HepG2 (cell line): ENCODE measurements at regions not wholly inside any gene's neighbourhood (a gene's known extent, or its start where the extent isn't known, plus 50 kb on each side); places are given as distances from the start of the nearest gene placed in this dataset.

Experiments
- ARHGAP35 ChIP-seq: sonication (generic); formaldehyde crosslinking; IDR thresholded peaks from 2 replicates; pipeline ENCODE4 v1.9.0; 2022; ENCODE audit warnings: mild to moderate bottlenecking, inconsistent platforms, moderate library complexity, missing genetic modification reagents, borderline replicate concordance
- FOXA3 ChIP-seq: IDR thresholded peaks from 2 replicates; pipeline ENCODE4 v1.6.1; 2016; ENCODE audit warnings: missing genetic modification reagents, missing compliant biosample characterization
- KAT2B ChIP-seq: fragments of 150-350 bp; IDR thresholded peaks from 2 replicates; pipeline ENCODE4 v1.6.1; 2014; ENCODE audit warnings: low read depth, low read length, borderline replicate concordance
- KDM5B ChIP-seq: sonication (generic); formaldehyde crosslinking; IDR thresholded peaks from 2 replicates; pipeline ENCODE4 v1.4.0; 2020; ENCODE audit warnings: missing genetic modification reagents, mild to moderate bottlenecking, borderline replicate concordance
- SIX1 ChIP-seq: sonication (generic); formaldehyde crosslinking; IDR thresholded peaks from 2 replicates; pipeline ENCODE4 v1.4.0; 2020; ENCODE audit warnings: missing genetic modification reagents, borderline replicate concordance
- SKI ChIP-seq: fragments of 450-650 bp; IDR thresholded peaks from one replicate; pipeline ENCODE4 v1.6.1; 2018; ENCODE audit warnings: mild to moderate bottlenecking; ENCODE audit not compliant: partially characterized antibody
- SMC3 ChIP-seq: IDR thresholded peaks from 2 replicates; pipeline ENCODE4 v1.6.1; 2011; ENCODE audit warnings: low read length, improper control_type of control experiment
- SOX6 ChIP-seq, 2 experiments: fragments of 450-650 bp in 1 of 2; sonication (generic) in 1 of 2; formaldehyde crosslinking in 1 of 2; IDR thresholded peaks; 2 replicates each; pipeline versions ENCODE4 v1.4.0 to v1.6.1; 2017 to 2020; ENCODE audit warnings: antibody characterized with exemption in 1 of 2, mild to moderate bottlenecking in 1 of 2, missing genetic modification reagents in 1 of 2
- TOE1 ChIP-seq: sonication (generic); formaldehyde crosslinking; IDR thresholded peaks from 2 replicates; pipeline ENCODE4 v1.4.0; 2020; ENCODE audit warnings: mild to moderate bottlenecking, missing genetic modification reagents
- ZBTB7B ChIP-seq: sonication (generic); formaldehyde crosslinking; IDR thresholded peaks from 2 replicates; pipeline ENCODE4 v1.4.0; 2020; ENCODE audit warnings: missing genetic modification reagents
- ZNF251 ChIP-seq: sonication (generic); formaldehyde crosslinking; IDR thresholded peaks from 2 replicates; pipeline ENCODE4 v1.9.0; 2021; ENCODE audit warnings: mild to moderate bottlenecking, missing genetic modification reagents
- ZNF484 ChIP-seq: sonication (generic); formaldehyde crosslinking; IDR thresholded peaks from 2 replicates; pipeline ENCODE4 v1.5.1; 2020; ENCODE audit warnings: mild to moderate bottlenecking, low read depth, missing genetic modification reagents, borderline replicate concordance
- ZNF577 ChIP-seq: sonication (generic); formaldehyde crosslinking; IDR thresholded peaks from 2 replicates; pipeline ENCODE4 v1.4.0; 2020; ENCODE audit warnings: mild to moderate bottlenecking, low read depth, missing genetic modification reagents, borderline replicate concordance
- ZNF720 ChIP-seq: sonication (generic); formaldehyde crosslinking; IDR thresholded peaks from 2 replicates; pipeline ENCODE4 v1.4.0; 2020; ENCODE audit warnings: missing genetic modification reagents
- ZSCAN12 ChIP-seq: sonication (generic); formaldehyde crosslinking; IDR thresholded peaks from 2 replicates; pipeline ENCODE4 v1.9.0; 2021; ENCODE audit warnings: mild to moderate bottlenecking, missing genetic modification reagents
- ZUFSP ChIP-seq: sonication (generic); formaldehyde crosslinking; IDR thresholded peaks from 2 replicates; pipeline ENCODE4 v1.9.0; 2021; ENCODE audit warnings: missing genetic modification reagents, mild to moderate bottlenecking, borderline replicate concordance
- TF ChIP-seq, protein P1 (sequence below): sonication (generic); formaldehyde crosslinking; IDR thresholded peaks from 2 replicates; pipeline ENCODE4 v1.8.0; 2022; ENCODE audit warnings: low read depth, missing genetic modification reagents
- TF ChIP-seq, protein P2 (sequence below): sonication (generic); formaldehyde crosslinking; IDR thresholded peaks from 2 replicates; pipeline ENCODE4; 2020; ENCODE audit warnings: missing genetic modification reagents, mild to moderate bottlenecking, borderline replicate concordance
- TF ChIP-seq, protein P3 (sequence below): IDR thresholded peaks from 2 replicates; pipeline ENCODE4 v1.6.1; 2016; ENCODE audit warnings: missing compliant biosample characterization, missing genetic modification reagents, borderline replicate concordance
- TF ChIP-seq, protein P4 (sequence below): sonication (generic); formaldehyde crosslinking; conservative IDR thresholded peaks from 2 replicates; pipeline ENCODE4 v1.4.0; 2020; ENCODE audit warnings: mild to moderate bottlenecking, missing genetic modification reagents, moderate library complexity

GRCh38 chr15:88388686-88389085 is 78.5 kb downstream of the MRPL46 start (continued):
- TF ChIP-seq, protein P1, sequence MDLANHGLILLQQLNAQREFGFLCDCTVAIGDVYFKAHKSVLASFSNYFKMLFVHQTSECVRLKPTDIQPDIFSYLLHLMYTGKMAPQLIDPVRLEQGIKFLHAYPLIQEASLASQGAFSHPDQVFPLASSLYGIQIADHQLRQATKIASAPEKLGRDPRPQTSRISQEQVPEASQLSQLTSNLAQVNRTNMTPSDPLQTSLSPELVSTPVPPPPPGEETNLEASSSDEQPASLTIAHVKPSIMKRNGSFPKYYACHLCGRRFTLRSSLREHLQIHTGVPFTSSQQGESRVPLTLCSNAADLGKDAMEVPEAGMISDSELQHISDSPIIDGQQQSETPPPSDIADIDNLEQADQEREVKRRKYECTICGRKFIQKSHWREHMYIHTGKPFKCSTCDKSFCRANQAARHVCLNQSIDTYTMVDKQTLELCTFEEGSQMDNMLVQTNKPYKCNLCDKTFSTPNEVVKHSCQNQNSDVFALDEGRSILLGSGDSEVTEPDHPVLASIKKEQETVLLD (CRISPR knock-in tag) = no peak
- TF ChIP-seq, protein P2, sequence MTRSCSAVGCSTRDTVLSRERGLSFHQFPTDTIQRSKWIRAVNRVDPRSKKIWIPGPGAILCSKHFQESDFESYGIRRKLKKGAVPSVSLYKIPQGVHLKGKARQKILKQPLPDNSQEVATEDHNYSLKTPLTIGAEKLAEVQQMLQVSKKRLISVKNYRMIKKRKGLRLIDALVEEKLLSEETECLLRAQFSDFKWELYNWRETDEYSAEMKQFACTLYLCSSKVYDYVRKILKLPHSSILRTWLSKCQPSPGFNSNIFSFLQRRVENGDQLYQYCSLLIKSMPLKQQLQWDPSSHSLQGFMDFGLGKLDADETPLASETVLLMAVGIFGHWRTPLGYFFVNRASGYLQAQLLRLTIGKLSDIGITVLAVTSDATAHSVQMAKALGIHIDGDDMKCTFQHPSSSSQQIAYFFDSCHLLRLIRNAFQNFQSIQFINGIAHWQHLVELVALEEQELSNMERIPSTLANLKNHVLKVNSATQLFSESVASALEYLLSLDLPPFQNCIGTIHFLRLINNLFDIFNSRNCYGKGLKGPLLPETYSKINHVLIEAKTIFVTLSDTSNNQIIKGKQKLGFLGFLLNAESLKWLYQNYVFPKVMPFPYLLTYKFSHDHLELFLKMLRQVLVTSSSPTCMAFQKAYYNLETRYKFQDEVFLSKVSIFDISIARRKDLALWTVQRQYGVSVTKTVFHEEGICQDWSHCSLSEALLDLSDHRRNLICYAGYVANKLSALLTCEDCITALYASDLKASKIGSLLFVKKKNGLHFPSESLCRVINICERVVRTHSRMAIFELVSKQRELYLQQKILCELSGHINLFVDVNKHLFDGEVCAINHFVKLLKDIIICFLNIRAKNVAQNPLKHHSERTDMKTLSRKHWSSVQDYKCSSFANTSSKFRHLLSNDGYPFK (CRISPR knock-in tag) = no peak
- TF ChIP-seq SIX1 (CRISPR knock-in tag) (peak; percentile 63; the same call in 1 of the 2 replicates), ARHGAP35 (CRISPR knock-in tag) (no peak), KAT2B (no peak), ZNF251 (CRISPR knock-in tag) (no peak), SKI (no peak), ZUFSP (CRISPR knock-in tag) (no peak), ZBTB7B (CRISPR knock-in tag) (peak; percentile 68), TOE1 (CRISPR knock-in tag) (no peak), KDM5B (no peak), ZNF484 (no peak), ZSCAN12 (CRISPR knock-in tag) (no peak), SOX6 (IDR thresholded peaks at IDR 0.05) (no peak), SOX6 (CRISPR knock-in tag; IDR thresholded peaks at IDR 0.05) (peak; percentile 78), SMC3 (0 out of 2 replicates have a peak, but pooled peaks have one; percentile 18), FOXA3 (CRISPR knock-in tag) (peak; percentile 18; the same call in 1 of the 2 replicates), ZNF720 (CRISPR knock-in tag) (no peak), ZNF577 (CRISPR knock-in tag) (no peak)
- TF ChIP-seq, protein P3, sequence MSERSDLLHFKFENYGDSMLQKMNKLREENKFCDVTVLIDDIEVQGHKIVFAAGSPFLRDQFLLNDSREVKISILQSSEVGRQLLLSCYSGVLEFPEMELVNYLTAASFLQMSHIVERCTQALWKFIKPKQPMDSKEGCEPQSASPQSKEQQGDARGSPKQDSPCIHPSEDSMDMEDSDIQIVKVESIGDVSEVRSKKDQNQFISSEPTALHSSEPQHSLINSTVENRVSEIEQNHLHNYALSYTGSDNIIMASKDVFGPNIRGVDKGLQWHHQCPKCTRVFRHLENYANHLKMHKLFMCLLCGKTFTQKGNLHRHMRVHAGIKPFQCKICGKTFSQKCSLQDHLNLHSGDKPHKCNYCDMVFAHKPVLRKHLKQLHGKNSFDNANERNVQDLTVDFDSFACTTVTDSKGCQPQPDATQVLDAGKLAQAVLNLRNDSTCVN (CRISPR knock-in tag) = no peak
- TF ChIP-seq, protein P4, sequence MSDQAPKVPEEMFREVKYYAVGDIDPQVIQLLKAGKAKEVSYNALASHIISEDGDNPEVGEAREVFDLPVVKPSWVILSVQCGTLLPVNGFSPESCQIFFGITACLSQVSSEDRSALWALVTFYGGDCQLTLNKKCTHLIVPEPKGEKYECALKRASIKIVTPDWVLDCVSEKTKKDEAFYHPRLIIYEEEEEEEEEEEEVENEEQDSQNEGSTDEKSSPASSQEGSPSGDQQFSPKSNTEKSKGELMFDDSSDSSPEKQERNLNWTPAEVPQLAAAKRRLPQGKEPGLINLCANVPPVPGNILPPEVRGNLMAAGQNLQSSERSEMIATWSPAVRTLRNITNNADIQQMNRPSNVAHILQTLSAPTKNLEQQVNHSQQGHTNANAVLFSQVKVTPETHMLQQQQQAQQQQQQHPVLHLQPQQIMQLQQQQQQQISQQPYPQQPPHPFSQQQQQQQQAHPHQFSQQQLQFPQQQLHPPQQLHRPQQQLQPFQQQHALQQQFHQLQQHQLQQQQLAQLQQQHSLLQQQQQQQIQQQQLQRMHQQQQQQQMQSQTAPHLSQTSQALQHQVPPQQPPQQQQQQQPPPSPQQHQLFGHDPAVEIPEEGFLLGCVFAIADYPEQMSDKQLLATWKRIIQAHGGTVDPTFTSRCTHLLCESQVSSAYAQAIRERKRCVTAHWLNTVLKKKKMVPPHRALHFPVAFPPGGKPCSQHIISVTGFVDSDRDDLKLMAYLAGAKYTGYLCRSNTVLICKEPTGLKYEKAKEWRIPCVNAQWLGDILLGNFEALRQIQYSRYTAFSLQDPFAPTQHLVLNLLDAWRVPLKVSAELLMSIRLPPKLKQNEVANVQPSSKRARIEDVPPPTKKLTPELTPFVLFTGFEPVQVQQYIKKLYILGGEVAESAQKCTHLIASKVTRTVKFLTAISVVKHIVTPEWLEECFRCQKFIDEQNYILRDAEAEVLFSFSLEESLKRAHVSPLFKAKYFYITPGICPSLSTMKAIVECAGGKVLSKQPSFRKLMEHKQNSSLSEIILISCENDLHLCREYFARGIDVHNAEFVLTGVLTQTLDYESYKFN (CRISPR knock-in tag) = peak; percentile 71
